ENCODE measurements at regions not wholly inside any gene's neighbourhood (a gene's known extent, or its start where the extent isn't known, plus 50 kb on each side); places are given as distances from the start of the nearest gene placed in this dataset.
"Not testable (repeated sequence)": the region's sequence is repeated elsewhere in the genome, so short reads cannot be mapped to it uniquely, and the experiment has no call there.

DNA sequence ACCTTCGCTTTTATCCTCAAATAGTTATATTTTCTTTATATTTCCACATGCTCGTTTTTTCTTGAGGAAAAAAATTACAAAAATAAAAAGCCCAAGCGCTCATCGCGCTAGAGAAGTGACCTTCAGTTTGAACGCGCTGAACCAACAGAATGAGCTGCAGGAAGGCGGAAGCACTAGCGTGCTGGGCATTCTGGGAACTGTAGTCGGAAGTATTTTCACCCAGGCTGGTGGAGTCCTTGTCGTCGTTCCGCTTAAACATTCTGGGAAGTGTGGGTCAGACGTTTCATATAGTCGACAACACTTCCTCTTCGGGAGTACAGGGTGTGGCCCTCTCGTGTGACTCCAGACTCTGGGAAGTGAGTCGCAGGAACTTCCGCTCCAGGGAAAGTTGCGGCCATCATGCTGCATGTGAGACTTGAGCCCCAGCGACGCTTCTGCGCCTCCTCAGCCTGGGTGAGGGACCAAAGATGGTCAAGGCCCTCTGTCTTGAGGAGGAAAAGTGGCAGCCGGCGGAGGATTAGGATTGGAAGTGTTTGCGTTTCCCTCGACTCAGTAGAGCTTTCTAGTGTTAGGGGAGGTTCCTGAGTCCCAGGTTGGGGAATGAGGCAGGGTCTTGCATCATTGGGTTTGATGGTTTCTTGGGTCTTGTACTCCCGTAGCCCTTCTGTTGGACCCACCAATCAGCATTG is 84.1 kb upstream of the GPR39 start:
- FAIRE-seq = not testable (repeated sequence)

DNA sequence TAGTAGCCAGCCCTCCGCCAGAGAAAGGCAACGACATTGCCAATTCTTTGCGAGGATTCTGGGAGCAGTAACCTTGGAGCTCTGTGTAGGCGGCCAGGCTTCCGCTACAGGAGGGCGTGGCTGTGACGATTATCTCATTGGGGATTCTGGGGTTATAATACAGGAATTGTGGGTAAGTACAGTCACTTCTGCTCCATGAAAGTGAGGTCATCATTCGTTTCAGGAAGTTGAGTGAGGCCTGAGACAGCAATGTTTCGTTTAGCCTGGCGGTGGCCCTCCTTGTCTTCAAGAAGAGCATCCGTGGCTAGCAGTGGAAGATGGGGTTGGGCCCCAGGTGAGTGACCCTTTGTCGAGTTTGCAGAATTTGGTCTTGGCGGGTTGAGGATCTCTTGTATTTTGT is 79.5 kb upstream of the GPR39 start:
- not testable (repeated sequence) for FAIRE-seq

- not testable (repeated sequence) for FAIRE-seq
Measured at GRCh38 chr2:132337844-132338243, 78.8 kb upstream of the GPR39 start.

GRCh38 chr2:132347041-132347780 is 69.4 kb upstream of the GPR39 start:
- peak; percentile 97 for FAIRE-seq

DNA sequence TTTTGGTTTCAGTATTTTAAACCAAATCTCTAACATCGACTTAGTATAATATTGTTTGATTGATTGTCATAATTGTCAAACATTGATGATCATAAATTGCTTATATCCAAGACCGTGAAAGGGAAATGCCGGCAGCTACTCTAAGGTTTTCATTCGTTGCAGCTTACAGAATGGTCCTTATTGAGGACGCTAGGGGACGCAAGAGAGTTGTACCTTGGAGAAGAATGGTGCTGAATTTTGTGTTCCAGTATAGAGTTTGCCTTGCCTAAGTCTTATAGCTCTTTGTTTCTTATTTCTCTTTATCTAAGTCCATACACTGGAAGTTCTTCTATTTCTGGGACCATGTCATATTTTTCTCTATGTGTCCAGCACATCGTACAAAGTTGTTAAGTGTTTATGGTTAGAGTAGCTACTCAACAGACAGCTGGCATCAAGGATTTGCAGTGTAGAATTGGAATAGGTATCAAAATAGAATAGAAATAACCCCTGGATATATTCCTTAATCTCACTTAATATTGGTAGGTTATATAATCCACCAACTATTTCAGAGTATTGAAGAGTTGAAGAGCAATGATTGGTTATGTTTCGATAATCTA is 67.4 kb upstream of the GPR39 start:
- peak; percentile 83 for FAIRE-seq

GRCh38 chr2:132351668-132352067 is 64.9 kb upstream of the GPR39 start:
- FAIRE-seq = not testable (repeated sequence)

DNA sequence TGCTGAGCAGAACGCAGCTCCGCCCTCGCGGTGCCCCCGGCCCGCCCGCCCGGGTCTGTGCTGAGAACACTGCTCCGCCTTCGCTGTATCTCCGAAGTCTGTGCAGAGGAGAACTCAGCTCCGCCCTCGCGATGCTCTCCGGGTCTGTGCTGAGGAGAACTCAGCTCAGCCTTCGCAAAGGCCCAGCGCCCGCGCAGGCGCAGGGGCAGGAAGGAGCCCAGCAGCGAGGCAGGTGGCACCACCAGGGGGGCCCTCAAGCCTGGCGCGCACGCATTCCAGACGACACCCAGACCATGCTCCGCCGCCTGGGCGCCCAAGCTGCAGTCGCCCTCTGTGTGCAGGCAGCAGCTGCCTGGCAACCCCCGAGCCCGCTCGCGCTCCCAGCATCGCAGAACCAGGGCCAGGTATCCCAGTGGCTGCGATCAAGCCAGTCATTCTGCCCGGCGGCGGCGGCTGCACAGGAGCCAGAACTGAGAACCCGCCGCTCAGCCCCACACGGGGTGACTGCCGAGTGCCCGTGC is 64.1 kb upstream of the GPR39 start:
- FAIRE-seq = not testable (repeated sequence)

DNA sequence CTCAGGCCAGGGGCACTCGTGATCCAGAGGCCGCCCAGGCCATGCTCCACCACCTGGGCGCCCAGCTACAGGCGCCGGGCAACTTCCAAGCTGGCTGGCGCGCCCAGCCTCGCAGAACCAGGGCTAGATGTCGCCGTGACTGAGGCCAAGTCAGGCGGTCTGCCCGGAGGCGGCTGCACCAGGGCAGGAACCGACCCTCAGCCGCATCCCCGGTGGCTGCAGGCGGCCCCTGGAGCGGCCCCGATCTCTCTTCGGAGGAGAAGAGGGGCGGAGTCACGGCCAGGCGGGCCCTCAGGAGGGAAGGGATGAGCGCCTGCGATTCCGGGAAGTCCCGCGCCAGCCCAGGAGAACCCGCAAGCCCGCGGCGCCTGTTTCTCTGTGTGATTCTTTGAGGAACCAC is 63.2 kb upstream of the GPR39 start:
- FAIRE-seq = not testable (repeated sequence)

DNA sequence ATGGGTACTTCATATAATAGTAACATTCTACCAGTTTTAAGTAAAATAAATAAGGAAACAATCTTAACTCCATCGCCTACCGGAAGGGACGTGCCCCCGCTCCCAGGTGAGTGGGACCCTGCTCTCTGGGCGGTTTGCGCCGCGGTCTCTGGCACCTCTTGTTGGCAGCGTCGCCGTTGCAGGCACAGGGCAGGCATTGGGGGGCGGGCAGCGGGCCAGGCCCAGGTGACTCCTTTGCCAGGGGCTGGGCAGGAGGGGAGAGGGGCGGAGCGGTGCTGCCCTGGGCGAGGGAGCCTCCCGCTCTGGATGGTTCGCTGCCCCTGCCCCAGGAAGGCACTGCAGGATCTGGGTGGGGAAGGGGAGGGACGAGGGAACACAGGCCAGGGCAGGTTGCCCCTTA is 55.6 kb upstream of the GPR39 start:
- FAIRE-seq = not testable (repeated sequence)

DNA sequence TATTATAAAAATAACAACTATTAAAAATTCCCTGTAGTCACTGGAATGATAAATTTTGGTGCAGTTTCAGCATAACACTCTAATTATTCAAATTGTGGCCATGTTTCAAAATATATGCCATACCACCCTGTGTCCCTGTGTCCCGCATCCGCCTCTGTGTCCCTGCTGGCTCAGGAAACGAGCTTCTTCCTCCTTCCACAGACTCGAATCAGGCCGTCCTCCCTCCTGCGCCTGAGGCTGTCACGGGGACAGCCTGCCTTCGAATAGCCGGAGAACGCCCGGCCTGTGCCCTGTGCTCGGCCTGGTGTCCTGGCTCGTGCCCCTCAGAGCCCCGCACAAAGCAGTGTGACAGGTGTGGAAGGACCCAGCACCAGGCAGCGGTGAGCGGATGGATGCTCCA is 55.1 kb upstream of the GPR39 start:
- not testable (repeated sequence) for FAIRE-seq

DNA sequence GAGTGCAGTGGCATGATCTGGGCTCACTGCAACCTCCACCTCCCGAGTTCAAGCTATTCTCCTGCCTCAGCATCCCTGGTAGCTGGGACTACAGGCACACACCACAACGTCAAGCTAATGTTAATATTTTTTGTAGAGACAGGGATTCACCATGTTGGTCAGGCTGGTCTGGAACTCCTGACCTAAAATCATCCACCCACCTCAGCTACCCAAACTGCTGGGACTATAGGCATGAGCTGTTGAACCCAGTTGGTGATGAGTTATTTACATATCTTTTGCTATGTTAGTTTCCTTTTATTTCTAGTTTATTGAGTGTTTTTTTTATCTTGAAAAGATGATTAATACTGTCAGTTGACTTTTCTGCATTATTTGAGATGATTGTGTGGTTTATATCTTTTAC is 53.3 kb upstream of the GPR39 start:
- FAIRE-seq = not testable (repeated sequence)

- FAIRE-seq = not testable (repeated sequence)
Measured at GRCh38 chr2:132365963-132366362, 50.6 kb upstream of the GPR39 start.

DNA sequence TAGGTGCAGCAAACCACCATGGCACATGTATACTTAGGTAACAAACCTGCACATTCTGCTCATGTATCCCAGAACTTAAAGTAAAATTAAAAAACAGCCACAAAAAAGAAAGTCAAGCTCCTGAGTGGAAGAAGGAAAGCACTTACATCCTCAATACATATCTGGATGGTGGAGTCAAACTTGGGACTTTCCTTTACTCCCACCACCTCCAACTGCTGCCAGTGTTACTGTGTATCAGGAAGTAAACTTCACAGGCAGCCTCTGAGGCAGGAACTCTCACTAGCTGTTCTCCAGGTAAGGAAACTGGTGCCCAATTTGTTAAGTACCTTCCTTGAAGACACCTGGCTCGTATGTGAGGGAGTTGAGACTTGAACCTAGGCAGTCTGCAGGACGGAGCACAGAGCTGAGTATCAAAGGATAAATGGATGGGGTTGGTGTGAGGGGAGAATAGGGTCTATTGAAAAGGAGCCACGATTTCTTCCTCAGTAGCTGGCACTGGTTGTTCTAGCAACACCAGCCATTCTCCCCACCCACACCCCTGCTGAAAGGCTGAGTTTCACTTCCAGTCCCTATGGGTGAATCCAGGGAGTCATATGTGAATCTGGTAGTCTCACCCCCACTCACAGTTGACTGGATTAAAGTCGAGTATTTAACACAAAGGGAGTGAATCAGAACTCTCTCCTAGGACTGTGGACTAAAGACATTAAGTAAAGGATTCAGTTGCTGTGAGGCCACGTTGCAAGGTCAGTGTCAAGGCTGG is 50.0 kb upstream of the GPR39 start:
- FAIRE-seq = no peak
